Stimulated activated CD8-positive, alpha-beta memory T cell treated with anti-CD3 and anti-CD28 coated beads, Interleukin-12 subunit alpha, Interleukin-12 subunit beta, amount 100 ng/mL, for 4 hours (primary cell): ENCODE measurements at regions not wholly inside any gene's neighbourhood (a gene's known extent, or its start where the extent isn't known, plus 50 kb on each side); places are given as distances from the start of the nearest gene placed in this dataset.
"Not testable (repeated sequence)": the region's sequence is repeated elsewhere in the genome, so short reads cannot be mapped to it uniquely, and the experiment has no call there.

Source experiments
- DNase-seq: peaks from one replicate; pipeline ENCODE4 v3.0.0-alpha.2; 2020; ENCODE audit warnings: low read depth

DNA sequence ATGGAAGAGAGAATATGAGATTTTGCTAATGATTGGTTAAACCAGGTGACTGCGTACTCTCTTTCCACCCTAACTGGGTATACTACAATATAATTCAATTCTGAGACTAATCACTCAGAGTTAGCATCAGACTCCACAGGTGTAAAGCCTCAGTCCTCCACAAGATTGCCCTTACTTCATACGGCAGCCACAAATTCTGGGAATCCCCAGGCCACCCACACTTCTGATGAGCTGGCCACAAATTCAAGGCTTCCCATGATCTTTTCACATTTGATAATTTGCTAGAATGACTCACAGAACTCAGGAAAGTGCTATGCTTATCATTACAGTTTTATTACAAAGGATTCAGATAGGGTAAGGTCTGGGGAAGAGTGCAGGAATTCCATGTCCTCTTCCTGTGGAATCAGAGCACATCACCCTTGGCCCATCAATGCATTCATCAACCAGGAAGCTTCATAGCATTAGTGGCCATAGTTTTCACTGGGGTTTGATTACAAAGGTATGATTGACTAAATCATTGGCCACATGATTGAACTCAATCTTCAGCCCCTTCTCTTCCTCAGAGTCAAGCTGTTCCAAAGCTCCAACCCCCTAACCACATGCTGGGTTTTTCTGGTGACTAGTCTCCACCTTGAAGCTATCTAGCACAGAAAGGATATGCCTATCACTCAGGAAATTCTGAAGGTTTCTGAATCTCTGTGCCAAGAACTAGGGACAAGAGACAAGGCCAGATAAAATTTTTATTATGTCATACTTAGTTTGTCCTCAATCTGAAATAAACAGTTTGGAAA lies 131.7 kb downstream of the HHIPL2 start:
- DNase-seq: no peak

DNA sequence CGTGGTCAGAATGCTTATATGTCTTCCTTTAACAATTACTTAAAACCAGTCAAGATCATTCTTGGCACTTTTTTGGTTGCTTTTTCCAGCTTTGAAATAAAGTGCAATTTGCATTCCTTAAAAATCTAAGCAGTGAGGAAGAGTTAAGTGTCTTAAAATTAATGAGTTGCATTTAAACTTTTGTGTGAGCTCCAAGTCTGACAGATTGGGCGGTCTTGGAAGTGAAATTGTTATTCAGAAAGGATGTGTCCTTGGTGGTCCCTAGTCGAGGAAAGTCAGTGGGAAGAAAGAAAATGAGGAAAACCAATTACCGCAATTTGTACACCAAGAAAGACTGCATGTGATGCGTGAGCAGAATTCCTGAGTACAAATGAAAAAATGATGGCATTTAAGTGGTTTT lies 132.5 kb downstream of the HHIPL2 start:
- no peak for DNase-seq

DNA sequence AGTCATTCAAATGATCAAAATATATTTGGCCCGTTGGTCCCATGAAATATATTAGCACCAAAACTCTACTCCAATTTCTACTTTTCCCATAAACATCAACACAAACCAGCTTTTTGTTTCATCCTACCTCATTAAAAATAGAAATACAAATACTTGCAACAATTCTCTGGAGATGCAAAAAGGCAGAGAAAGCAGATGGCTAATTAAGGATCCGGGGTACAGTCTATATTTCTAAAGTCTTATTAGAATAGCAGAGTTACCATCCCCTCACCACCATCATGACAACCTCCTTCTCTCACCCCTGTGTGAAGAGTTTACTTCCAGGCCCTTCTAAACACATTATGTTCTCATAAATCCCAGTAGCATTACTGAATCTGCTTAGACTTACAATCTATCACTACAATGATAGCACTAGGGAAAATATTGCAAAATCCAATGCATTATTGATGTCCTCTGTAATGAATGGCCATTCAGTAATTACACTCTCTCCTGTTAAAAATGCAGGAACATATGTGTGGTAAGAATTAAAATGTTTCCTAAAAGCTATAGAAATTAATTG lies 133.8 kb downstream of the HHIPL2 start:
- DNase-seq: no peak

DNA sequence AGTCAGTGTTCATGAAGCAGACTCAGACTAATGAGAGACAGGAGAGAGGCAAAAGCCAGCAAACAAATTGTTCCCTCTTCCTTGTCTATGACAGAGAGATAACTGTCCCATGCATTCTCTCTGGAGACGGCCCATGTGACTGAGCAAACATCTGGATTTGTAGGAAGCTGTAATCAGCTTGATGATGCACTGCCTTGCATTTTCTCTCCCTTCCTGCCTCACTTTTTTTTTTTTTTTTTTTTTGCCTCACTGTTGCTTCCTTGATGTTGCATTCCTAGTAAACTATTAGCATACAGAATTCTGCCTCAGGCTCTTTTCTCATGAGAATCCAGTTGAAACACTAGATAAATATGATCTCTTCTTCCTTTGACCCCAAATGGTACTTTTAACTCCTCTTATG lies 134.5 kb downstream of the HHIPL2 start:
- no peak for DNase-seq

DNA sequence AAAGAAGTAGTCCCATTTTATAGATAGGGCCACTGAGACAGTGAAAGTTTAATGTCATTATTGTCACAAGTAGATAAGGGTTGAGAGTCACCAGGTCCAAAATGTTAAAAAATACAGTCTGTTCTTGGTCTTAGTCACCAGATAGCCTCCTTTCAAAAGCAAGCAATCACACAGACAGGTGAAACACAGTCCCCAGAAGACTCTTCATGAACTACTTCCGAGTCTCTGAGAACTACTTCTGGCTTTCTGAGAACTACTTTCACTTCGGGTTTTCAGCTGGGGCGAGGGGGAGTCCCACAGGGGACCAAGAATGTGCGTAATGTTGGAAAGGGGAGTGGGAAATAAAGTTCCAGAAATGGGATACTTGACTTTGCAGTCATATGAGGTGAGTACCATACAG lies 143.2 kb downstream of the HHIPL2 start:
- no peak for DNase-seq

DNA sequence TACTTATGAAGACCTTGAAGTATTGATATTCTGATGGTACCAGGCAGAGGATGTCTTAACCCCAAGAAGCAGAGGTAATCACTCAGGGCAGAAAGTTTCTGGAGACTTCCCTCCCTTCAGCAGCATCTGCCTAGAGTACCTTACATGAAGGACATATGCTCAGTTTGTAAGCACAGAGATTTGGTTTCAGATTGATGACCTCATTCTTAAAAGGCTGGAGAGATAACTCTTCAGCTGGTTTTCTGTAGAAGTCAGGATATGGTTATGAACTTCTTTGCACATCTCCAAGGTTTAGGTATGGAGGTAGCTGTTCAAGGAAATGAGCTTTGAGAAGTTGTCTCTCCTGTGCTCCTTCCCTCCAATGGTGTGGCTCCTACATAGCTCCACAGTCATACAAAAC lies 148.7 kb downstream of the HHIPL2 start:
- no peak for DNase-seq

DNA sequence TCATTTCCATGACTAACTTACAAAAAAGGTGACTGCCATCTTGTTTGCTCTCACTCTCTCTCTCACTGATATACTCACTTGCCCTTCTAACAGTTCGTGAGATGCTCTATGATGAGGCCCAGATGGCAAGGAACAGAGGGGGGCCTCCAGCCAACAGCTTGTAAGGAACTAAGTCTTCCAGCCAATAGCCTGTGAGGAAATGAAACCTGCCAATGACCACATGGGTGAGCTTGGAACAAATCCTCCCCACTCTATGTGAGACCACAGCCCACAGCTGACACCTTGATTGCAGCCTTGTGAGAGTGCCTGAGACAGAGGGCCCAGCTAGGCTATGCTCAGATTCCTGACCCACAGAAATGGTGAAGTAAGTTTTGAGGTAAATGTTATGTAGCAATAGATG lies 153.7 kb downstream of the HHIPL2 start:
- no peak for DNase-seq

DNA sequence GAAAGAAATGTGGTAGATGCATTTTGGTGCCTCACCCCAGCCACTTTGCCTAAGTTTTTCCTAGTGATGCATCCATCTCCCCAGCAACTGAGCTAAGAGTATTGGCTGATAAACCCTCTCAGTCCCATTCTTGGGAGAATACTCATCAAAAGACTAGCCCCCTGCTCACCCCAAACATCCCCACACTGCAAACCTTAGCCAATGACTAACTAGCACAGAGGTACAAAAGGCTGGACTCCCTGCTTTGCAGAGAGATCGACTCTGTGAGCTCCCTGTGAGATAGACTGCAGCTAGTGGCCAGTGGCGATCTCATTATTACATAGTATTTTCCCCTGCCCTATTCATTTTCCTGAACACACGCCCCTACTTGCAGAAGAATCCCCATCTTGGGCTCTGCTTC lies 155.3 kb downstream of the HHIPL2 start:
- DNase-seq: no peak

DNA sequence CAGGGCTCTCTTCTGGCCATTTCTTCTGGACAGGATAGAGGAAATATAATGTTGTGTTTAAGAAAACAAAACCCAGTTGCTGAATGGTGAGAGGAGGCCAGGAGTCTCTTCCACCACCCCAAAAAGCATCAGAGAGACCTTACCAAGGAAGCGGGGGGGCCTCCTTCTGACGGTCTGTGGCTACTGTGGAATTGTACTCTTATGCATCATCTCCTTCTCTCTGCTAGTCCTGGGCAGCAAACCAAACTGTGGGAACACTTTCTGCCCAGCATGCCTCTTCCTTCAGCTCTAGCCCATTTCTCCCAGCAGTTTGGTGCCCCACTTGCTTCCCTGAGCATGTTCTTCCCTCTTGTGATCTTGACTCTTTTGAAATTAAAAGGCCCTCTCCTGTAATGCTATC lies 157.7 kb downstream of the HHIPL2 start:
- DNase-seq: no peak

DNA sequence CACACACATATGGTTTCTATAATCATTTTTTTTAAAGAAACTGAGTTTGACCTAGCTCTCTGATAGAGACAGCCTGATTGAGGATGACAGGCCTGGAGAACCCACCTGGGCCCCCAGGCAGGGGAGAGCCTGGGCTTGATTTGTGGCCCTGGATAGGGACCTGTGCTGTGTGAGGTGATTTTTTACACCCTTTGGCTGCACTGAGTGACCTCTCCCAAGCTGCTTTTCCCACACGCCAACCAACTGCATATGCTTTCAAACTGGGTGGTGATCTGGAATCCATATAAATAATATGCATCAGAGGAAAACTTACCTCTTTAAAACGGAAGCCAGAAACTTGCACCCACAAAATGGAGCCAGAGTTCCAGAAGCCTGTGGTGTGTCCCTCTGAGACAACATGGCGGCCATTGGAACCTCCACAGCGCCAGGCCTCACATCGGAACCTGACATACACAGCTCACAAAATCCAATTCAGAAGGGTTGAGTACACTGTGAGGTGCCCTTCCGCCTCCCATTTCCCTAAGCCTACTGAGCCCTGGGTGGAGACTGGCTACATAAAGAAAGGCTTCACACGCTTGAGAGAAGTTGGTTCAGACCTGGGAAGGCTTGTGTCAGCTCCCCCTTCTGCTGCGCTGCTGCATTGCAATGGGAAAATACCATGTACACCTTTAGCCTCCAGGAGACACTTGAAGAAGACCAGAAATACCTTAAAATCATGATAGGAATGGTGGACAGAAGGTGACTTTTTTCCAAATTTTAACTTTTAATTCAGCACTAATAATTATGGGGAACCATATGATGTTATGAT lies 160.7 kb downstream of the HHIPL2 start:
- no peak for DNase-seq

DNA sequence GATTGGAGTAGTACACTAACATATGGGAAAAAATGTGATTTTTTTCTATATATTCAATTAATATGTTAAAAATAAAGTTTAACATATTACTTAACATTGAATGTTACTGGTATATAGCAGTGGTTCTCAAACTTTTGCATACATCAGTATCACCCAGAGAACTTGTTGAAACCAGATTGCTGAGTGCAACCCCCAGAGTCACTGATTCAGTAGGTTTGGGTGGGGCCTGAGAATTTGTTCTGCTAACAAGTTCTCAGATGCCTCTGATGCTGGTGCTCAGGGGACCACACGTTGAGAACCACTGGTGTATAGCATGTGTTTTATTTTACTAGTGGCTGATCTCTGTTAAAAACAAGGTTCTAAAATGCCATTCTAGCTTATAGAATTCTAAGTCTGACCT lies 161.9 kb downstream of the HHIPL2 start:
- no peak for DNase-seq

DNA sequence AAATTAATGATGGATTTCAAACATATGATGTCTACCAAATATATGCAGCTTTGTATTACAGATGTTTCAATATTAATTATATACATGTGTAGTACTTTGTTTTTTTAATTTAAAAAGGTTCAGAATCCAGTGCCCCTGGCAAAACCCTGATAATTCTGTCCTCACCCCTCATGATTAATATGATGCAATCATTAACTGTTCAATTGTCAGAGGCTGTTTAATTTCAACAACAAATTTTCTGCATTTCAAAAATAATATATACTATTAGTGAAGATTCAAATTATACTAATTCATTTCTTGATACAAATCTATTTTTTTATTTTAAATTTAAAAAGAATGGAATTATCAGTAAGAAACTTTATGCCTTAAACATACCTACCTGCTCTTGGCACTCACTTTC lies 162.6 kb downstream of the HHIPL2 start:
- no peak for DNase-seq

DNA sequence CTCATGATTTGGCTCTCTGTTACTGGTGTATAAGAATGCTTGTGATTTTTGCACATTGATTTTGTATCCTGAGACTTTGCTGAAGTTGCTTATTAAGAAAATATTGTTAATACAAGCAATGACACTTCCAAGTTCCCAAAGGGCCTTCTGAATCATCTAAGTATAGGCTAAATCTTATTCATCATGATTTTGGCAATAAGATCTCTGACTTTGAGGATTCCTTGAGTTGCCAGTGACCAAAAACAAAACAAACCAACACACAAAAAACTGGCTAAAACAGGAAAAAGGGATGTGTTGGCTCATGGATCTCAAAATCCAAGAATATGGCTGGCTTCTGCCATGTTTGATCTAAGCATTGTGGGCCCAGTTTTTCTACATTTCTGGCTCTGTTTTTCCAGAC lies 163.4 kb downstream of the HHIPL2 start:
- no peak for DNase-seq

DNA sequence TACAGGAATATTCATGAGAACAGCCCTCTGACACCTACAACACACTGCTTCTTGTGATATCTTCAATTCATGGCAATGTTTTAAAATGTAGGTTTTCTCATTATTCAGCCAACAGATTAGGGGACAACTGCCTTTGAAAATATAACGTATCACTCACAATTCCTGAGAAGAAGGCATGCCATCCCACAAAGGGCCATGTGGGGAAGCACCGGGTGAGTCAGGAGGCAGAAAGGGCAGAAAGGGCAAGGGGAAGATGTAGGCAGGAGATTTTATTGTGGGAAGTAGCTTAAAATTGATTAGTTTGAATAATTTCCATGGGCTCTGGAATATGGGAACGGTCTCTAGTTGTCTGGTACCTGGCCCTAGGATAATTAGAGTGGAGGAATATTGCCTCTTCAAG lies 165.7 kb downstream of the HHIPL2 start:
- no peak for DNase-seq

DNA sequence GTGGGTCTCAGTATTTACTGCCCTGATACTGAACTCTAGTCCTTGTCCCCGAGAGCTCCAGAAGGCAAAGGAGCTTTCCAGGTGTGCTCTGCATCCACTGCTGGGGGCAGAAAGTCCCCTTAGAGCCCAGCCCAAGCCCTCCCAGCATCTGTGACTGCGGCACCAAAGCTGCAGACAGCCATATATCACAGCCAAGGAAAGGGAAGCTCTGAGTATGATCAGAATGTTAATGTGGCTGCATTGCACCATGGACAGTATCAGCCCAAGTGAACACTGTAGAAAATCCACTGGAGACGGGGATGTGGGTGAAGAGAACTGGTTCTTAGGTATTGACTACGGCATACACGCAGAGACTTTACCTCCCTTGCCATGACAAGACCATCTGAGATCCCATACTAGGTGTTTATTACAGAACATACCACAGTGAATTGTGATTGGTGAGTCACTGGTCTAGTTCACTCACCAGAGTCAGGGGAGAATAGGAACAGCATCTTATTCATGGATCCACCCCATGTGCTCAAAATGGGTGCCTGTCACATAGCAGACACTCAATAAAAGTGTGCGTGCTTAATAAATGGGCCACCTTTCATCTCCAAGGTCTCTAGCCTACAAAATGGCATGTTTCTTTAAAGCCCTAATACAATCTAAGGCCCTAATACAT lies 170.3 kb downstream of the HHIPL2 start:
- DNase-seq: no peak

DNA sequence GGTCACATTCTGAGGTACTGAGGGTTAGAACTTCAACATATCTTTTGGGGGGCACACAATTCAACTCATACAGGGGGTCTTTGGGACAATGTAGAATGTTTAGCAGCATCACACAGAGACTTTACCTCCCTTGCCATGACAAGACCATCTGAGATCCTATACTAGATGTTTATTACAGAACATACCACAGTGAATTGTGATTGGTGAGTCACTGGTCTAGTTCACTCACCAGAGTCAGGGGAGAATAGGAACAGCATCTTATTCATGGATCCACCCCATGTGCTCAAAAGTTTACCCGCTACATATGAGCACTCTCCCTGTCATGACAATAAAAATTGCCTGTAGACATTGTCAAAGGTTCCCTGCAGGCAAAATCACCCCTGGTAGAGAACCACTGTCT lies 171.1 kb downstream of the HHIPL2 start:
- not testable (repeated sequence) for DNase-seq

DNA sequence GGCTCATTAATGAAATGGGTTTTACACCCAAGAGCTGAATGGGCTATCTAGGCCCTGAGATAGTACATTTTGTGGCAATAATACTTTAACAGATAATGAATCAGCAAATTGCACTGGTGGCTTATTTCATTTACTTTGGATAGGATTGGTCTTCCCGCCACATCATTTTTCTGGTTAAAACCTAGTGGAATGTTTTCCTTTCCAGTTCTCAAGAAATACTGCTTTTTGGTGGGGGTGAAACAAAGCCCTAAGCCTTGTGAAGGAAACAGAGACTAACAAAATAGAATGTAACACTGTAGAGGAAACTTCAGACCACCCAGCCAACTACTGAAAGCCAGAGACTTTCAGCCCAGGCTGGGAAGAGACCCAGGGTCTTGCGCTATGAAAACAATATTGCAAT lies 172.2 kb downstream of the HHIPL2 start:
- DNase-seq: no peak

DNA sequence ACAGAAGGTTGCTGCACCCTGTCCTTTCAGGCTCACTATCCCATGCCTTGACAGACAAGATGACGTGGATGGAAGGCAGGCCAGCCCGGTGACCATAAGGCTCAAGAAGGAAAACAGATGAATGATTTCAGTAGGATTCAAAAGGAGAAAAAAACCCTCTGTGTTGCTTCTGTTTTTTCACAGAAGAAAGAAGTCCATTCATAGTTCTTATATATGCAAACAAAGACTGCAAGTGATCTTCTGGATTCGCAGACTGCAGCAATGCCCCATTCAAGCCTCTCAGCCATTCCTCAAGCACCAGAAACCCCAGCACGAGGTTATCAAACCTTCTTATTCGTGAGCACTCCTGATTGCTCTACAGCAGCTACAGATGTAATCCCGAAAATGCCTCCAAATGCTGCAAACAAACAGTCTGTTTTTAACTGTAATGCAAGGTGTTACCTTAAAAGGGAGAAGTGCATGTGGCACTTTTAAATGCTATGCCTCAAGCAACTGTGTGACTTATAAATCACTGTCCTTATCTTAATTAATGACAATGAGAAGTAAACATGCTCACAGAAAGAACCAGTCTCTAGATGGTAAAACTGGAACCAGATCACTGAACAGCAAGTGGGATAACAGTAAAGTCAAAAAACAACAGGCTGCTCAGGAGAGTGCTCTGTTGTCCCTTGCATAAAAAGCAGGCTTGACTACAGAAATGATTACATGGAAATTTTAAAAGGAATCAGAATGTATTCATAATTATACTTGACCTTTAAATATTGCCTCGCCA lies 173.9 kb downstream of the HHIPL2 start:
- DNase-seq: no peak

DNA sequence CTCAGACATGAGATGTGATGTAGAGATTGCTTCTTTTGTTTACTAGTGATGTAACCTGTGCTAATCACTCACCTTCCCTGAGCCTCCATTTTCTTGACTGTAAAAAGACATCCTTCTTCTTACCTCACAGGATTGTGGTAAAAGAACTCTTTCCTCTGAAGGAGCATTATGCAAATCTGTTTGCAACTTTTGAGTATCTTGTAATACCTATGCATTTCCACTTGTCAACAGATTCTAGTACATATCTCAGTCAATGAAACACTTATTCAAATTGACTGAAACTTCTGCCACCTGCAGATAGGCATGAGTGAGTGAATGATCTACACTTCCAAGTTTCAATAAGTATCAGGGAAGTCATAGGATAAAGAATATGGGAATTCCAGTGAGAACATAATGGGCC lies 174.7 kb downstream of the HHIPL2 start:
- DNase-seq: no peak

DNA sequence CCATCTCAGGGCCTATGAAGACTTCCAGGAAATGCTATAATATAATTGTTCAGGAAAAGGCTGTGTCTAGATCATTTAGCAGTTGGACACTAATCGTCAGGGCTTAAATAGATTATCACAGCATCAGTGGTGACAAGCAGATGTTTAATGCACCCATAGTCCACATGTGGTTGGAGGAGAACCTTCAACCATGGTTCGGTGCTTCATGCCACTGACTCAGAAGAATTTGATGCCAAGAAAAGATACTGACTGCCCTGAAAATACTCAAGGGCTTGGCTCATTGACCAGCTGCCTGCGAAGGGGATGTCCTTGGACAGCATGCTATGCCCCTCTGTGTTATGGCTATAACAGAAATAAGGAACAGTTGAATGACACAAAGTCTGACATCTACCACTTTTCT lies 175.7 kb downstream of the HHIPL2 start:
- DNase-seq: no peak

DNA sequence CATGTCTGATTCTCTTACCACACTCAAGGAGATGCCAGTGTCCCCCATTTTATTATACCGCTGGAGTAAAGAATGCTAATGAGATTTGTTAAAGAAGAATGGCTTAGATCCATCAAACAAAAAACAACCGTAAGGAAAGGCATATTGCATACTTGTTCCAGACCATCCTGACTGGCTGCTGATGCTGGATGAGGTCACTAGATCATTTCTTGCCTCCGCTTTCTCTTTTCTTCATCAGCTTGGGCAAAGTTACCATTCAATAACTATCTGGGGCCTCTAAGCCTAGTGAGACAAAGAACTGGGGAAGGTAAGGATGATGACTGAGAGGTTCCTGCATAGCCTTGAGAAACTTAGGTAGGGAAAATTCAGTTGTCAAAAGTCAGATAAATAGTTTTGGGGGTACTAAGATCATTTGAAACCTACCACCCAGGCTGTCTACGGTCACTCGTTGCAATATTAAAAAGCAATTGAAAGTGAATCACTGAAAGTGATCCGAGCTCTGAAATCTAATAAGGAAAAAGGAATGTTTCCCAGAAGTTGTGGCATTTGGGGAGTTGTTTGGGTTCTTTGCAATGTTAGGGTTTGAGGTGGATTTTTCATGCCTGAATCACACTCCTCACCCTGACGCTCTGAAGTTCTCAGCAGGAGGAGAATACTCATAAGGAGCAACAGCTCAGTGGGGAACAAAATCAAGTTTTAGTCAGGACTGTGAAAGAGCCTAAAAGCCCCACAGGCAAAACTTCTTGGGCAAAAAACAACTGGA lies 176.8 kb downstream of the HHIPL2 start:
- DNase-seq: no peak
